ENCODE measurements at regions not wholly inside any gene's neighbourhood (a gene's known extent, or its start where the extent isn't known, plus 50 kb on each side); places are given as distances from the start of the nearest gene placed in this dataset.

GRCh38 chr18:75588412-75588811 lies 160.9 kb upstream of the SMIM21 start:
- ChIA-PET CTCF (no interaction called here), POLR2A (no interaction called here)
- TF ChIP-seq TARDBP (IDR thresholded peaks at IDR 0.05) (no peak), ZNF384 (IDR thresholded peaks at IDR 0.05) (no peak), L3MBTL2 (conservative IDR thresholded peaks at IDR 0.05) (no peak), ELF4 (IDR thresholded peaks at IDR 0.05) (no peak), SP1 (IDR thresholded peaks at IDR 0.05) (no peak), NFRKB (IDR thresholded peaks at IDR 0.05) (no peak), ARNT (IDR thresholded peaks at IDR 0.05) (no peak), HDGF (IDR thresholded peaks at IDR 0.05; ENCODE audit: borderline replicate concordance) (no peak), FOXA1 (IDR thresholded peaks at IDR 0.05) (no peak), LEF1 (IDR thresholded peaks at IDR 0.05; ENCODE audit: borderline replicate concordance) (no peak), FOXK2 (IDR thresholded peaks at IDR 0.05) (no peak), BHLHE40 (IDR thresholded peaks at IDR 0.05; ENCODE audit: borderline replicate concordance) (no peak), CTBP1 (IDR thresholded peaks at IDR 0.05; ENCODE audit: borderline replicate concordance) (no peak), PKNOX1 (IDR thresholded peaks at IDR 0.05) (no peak), SUZ12 (IDR thresholded peaks at IDR 0.05) (no peak), FOXM1 (IDR thresholded peaks at IDR 0.05; ENCODE audit: borderline replicate concordance) (no peak)
- no peak for DNase-seq (ENCODE audit: extremely low spot score)

DNA sequence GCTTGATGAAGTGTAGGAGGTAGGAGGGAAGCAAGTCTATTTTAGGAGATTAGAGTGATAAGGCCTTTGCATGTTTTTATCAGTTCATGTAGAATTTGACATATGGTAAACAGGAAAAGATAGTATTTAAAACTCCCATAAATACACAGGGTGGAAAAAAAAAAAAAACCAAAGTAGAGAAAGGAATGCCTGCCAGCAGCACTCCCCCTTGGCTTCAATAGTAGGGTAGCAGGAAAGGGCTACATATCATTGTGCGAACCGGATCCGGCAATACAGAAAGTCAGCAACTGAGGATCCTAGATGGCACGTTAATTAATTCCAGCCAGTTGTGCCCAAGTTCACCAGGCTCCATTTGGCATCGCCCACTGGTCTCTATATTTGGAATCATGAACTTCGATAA lies 159.6 kb upstream of the SMIM21 start:
- CTCF ChIA-PET: no interaction called here
- DNase-seq (ENCODE audit: extremely low spot score): no peak
- POLR2A ChIA-PET: no interaction called here
- TF ChIP-seq SUZ12 (IDR thresholded peaks at IDR 0.05): no peak
- no peak for TF ChIP-seq BHLHE40 (IDR thresholded peaks at IDR 0.05; ENCODE audit: borderline replicate concordance)
- no peak for TF ChIP-seq ARNT (IDR thresholded peaks at IDR 0.05)
- no peak for TF ChIP-seq SP1 (IDR thresholded peaks at IDR 0.05)
- no peak for TF ChIP-seq CTBP1 (IDR thresholded peaks at IDR 0.05; ENCODE audit: borderline replicate concordance)
- TF ChIP-seq FOXM1 (IDR thresholded peaks at IDR 0.05; ENCODE audit: borderline replicate concordance): no peak
- TF ChIP-seq FOXK2 (IDR thresholded peaks at IDR 0.05): no peak
- TF ChIP-seq TARDBP (IDR thresholded peaks at IDR 0.05): no peak

GRCh38 chr18:75586130-75586889 lies 158.8 kb upstream of the SMIM21 start:
- TF ChIP-seq ELF4 (IDR thresholded peaks at IDR 0.05) (no peak), L3MBTL2 (conservative IDR thresholded peaks at IDR 0.05) (no peak), FOXK2 (IDR thresholded peaks at IDR 0.05) (no peak), LEF1 (IDR thresholded peaks at IDR 0.05; ENCODE audit: borderline replicate concordance) (no peak), PKNOX1 (IDR thresholded peaks at IDR 0.05) (no peak), SUZ12 (IDR thresholded peaks at IDR 0.05) (no peak), FOXA1 (IDR thresholded peaks at IDR 0.05) (no peak)
- ChIA-PET POLR2A (no interaction called here), CTCF (no interaction called here)
- DNase-seq (ENCODE audit: extremely low spot score): no peak

DNA sequence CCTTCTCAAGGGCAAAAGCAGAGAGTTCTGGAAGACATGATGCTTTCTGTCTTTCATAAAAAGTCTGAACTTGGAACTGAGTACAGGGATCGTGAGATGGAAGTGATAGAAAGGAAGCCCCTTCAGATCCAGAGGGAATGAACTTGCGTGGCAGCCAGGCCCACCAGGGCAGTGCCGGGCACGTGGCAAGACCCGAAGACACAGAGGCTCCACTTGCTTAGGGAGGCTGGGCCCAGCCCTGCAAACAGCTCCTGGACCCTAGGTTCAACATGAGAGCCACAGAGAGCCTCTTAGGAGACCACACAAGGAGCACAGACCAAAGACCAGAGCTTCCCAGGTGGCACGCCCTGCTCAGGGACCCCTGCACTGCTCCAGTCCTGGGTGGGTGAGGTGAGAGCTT lies 155.4 kb upstream of the SMIM21 start:
- no peak for TF ChIP-seq FOXA1 (IDR thresholded peaks at IDR 0.05)
- ChIA-PET CTCF (no interaction called here), POLR2A (no interaction called here)
- no peak for DNase-seq (ENCODE audit: extremely low spot score)

GRCh38 chr18:75582406-75582821 lies 154.9 kb upstream of the SMIM21 start:
- CTCF ChIA-PET: no interaction called here
- DNase-seq (ENCODE audit: extremely low spot score): no peak
- POLR2A ChIA-PET: no interaction called here
- no peak for TF ChIP-seq FOXM1 (IDR thresholded peaks at IDR 0.05; ENCODE audit: borderline replicate concordance)

GRCh38 chr18:75581336-75582131 lies 154.0 kb upstream of the SMIM21 start:
- no peak for DNase-seq (ENCODE audit: extremely low spot score)
- ChIA-PET POLR2A (no interaction called here), CTCF (no interaction called here)
- no peak for TF ChIP-seq FOXM1 (IDR thresholded peaks at IDR 0.05; ENCODE audit: borderline replicate concordance)
- TF ChIP-seq NFRKB (IDR thresholded peaks at IDR 0.05): no peak
- no peak for TF ChIP-seq SP1 (IDR thresholded peaks at IDR 0.05)
- no peak for TF ChIP-seq ARNT (IDR thresholded peaks at IDR 0.05)
- TF ChIP-seq FOXA1 (IDR thresholded peaks at IDR 0.05): no peak
- TF ChIP-seq LEF1 (IDR thresholded peaks at IDR 0.05; ENCODE audit: borderline replicate concordance): no peak
- TF ChIP-seq TARDBP (IDR thresholded peaks at IDR 0.05): no peak
- TF ChIP-seq ELF4 (IDR thresholded peaks at IDR 0.05): no peak
- no peak for TF ChIP-seq CTBP1 (IDR thresholded peaks at IDR 0.05; ENCODE audit: borderline replicate concordance)
- TF ChIP-seq FOXK2 (IDR thresholded peaks at IDR 0.05): no peak
- TF ChIP-seq ZNF384 (IDR thresholded peaks at IDR 0.05): no peak
- no peak for TF ChIP-seq PKNOX1 (IDR thresholded peaks at IDR 0.05)
- no peak for TF ChIP-seq HDGF (IDR thresholded peaks at IDR 0.05; ENCODE audit: borderline replicate concordance)
- TF ChIP-seq L3MBTL2 (conservative IDR thresholded peaks at IDR 0.05): no peak
- no peak for TF ChIP-seq SUZ12 (IDR thresholded peaks at IDR 0.05)
- TF ChIP-seq BHLHE40 (IDR thresholded peaks at IDR 0.05; ENCODE audit: borderline replicate concordance): no peak
